Loucy (cell line): ENCODE measurements at regions not wholly inside any gene's neighbourhood (a gene's known extent, or its start where the extent isn't known, plus 50 kb on each side); places are given as distances from the start of the nearest gene placed in this dataset.

Source experiments
- H2AFZ ChIP-seq: fragments of 200-600 bp; sonication (generic); 2 replicates; pipeline ENCODE4 v1.6.0; 2016; ENCODE audit warnings: antibody characterized with exemption, mild to moderate bottlenecking, low read length, moderate library complexity
- H3F3A ChIP-seq: fragments of 200-600 bp; 2 replicates; pipeline ENCODE4 v1.6.0; 2016; ENCODE audit warnings: antibody characterized with exemption, low read depth, mild to moderate bottlenecking
- H3K27me3 ChIP-seq: fragments of 200-600 bp; sonication (generic); 2 replicates; pipeline ENCODE4 v1.6.1; 2014; ENCODE audit warnings: low read length, mild to moderate bottlenecking; ENCODE audit not compliant: insufficient read depth, poor library complexity, severe bottlenecking
- H3K36me3 ChIP-seq: fragments of 200-600 bp; sonication (generic); 2 replicates; pipeline ENCODE4 v1.6.1; 2016; ENCODE audit warnings: low read length; ENCODE audit not compliant: insufficient read depth
- H3K4me1 ChIP-seq: fragments of 200-600 bp; sonication (generic); 2 replicates; pipeline ENCODE4 v1.5.1; 2014; ENCODE audit warnings: low read length, mild to moderate bottlenecking; ENCODE audit not compliant: insufficient read depth, poor library complexity, severe bottlenecking
- H3K4me2 ChIP-seq: fragments of 200-600 bp; sonication (generic); 2 replicates; pipeline ENCODE4 v1.6.0; 2014; ENCODE audit warnings: antibody characterized with exemption, low read length, low read depth, mild to moderate bottlenecking; ENCODE audit not compliant: poor library complexity, severe bottlenecking
- H3K4me3 ChIP-seq: fragments of 200-600 bp; sonication (generic); 2 replicates; pipeline ENCODE4 v1.5.1; 2014; ENCODE audit warnings: low read length, mild to moderate bottlenecking, mixed read lengths; ENCODE audit not compliant: poor library complexity, severe bottlenecking
- H3K79me2 ChIP-seq: fragments of 200-600 bp; sonication (generic); 2 replicates; pipeline ENCODE4 v1.6.1; 2014; ENCODE audit warnings: low read length; ENCODE audit not compliant: insufficient read depth
- H3K9ac ChIP-seq: fragments of 200-600 bp; sonication (generic); 2 replicates; pipeline ENCODE4 v1.6.0; 2014; ENCODE audit warnings: mild to moderate bottlenecking, low read depth, low read length, moderate library complexity; ENCODE audit not compliant: poor library complexity, severe bottlenecking
- H3K9me2 ChIP-seq: fragments of 200-600 bp; sonication (generic); replicated peaks from 2 replicates; pipeline ENCODE4 v1.6.1; 2016; ENCODE audit warnings: low read depth, low read length, mixed read lengths
- H3K9me3 ChIP-seq: fragments of 200-600 bp; sonication (generic); 2 replicates; pipeline ENCODE4 v1.6.1; 2014; ENCODE audit warnings: mild to moderate bottlenecking, antibody characterized with exemption, low read length, low read depth; ENCODE audit not compliant: insufficient read depth
- H4K20me1 ChIP-seq: fragments of 200-600 bp; sonication (generic); 2 replicates; pipeline ENCODE4 v1.6.0; 2014; ENCODE audit warnings: antibody characterized with exemption, low read length, mild to moderate bottlenecking; ENCODE audit not compliant: insufficient read depth, poor library complexity, severe bottlenecking
- EZH2phosphoT487 ChIP-seq: fragments of 200-600 bp; IDR thresholded peaks from 2 replicates; pipeline ENCODE4 v1.6.1; 2018; ENCODE audit warnings: antibody characterized with exemption, mild to moderate bottlenecking, moderate library complexity, borderline replicate concordance
- TF ChIP-seq, protein P1 (sequence below): fragments of 200-600 bp; sonication (generic); conservative IDR thresholded peaks from 2 replicates; pipeline ENCODE4 v1.5.1; 2014; ENCODE audit warnings: mild to moderate bottlenecking, antibody characterized with exemption, low read length

DNA sequence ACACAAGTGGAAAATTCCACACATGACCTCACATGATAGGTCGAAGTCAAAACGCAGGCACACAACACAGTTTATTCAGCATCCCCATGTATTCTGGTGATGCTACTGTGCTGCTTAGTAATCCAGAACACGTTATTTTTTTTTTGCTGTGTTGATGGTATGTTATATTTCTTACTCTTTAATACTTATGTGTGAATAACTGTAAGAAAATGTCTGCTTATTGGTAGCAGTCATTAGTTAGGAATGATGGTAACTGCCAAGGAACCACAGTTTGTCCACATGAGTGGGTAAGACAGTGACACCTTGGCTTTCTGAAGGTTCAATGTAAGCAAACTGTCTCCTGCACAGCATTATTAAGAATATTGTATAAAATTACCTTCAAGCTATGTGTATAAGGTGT is 107.7 kb upstream of the DAPK1 start:
- no peak overlapping the region for H3K4me3 ChIP-seq

DNA sequence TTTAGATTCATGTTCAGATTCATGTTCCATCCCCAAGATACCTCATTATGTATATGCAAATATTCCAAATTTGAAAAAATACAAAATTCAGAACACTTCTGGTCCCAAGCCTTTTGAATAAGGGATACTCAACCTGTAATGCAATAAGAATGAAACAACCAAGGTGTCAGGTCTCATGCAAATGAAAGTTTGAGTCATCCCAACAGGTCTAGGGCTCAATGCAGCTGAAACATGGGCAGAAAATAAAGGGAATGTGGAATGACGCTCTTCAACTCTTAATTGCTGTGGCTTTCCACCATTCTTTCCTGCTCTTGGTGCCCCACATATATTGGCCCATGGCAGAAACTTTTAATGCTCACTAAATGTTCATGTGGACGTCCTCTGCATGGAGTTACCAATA is 107.3 kb upstream of the DAPK1 start:
- no peaks in the 10 kb centered on the region for H3K36me3 ChIP-seq
- no peak overlapping the region for H3K4me2 ChIP-seq
- H3K9me3 ChIP-seq, result no peaks in the 10 kb centered on the region
- H3K27me3 ChIP-seq, result no peaks in the 10 kb centered on the region
- no peak overlapping the region for H3K9ac ChIP-seq
- no peaks in the 10 kb centered on the region for H3K4me1 ChIP-seq
- H3F3A ChIP-seq, result no peaks in the 10 kb centered on the region
- no peaks in the 10 kb centered on the region for H4K20me1 ChIP-seq
- TF ChIP-seq, protein P1, sequence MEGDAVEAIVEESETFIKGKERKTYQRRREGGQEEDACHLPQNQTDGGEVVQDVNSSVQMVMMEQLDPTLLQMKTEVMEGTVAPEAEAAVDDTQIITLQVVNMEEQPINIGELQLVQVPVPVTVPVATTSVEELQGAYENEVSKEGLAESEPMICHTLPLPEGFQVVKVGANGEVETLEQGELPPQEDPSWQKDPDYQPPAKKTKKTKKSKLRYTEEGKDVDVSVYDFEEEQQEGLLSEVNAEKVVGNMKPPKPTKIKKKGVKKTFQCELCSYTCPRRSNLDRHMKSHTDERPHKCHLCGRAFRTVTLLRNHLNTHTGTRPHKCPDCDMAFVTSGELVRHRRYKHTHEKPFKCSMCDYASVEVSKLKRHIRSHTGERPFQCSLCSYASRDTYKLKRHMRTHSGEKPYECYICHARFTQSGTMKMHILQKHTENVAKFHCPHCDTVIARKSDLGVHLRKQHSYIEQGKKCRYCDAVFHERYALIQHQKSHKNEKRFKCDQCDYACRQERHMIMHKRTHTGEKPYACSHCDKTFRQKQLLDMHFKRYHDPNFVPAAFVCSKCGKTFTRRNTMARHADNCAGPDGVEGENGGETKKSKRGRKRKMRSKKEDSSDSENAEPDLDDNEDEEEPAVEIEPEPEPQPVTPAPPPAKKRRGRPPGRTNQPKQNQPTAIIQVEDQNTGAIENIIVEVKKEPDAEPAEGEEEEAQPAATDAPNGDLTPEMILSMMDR, result no peak
- TF ChIP-seq EZH2phosphoT487, result no peak
- H2AFZ ChIP-seq, result no peak overlapping the region
- H3K79me2 ChIP-seq, result no peaks in the 10 kb centered on the region
- no peak overlapping the region for H3K4me3 ChIP-seq
- 0 out of 2 replicates have a peak, but pooled peaks cover 3% of the 10 kb centered on the region for H3K9me2 ChIP-seq

More for the DNA sequence above, 107.7 kb upstream of the DAPK1 start:
- TF ChIP-seq, protein P1, result no peak
- no peak for TF ChIP-seq EZH2phosphoT487
- Histone ChIP-seq H3K9me3 (no peaks in the 10 kb centered on the region), H3K4me2 (no peak overlapping the region), H3K9me2 (0 out of 2 replicates have a peak, but pooled peaks cover 3% of the 10 kb centered on the region), H3F3A (no peaks in the 10 kb centered on the region), H3K4me1 (no peaks in the 10 kb centered on the region), H3K9ac (no peak overlapping the region), H3K36me3 (no peaks in the 10 kb centered on the region), H4K20me1 (no peaks in the 10 kb centered on the region), H2AFZ (no peak overlapping the region), H3K79me2 (no peaks in the 10 kb centered on the region), H3K27me3 (no peaks in the 10 kb centered on the region)

DNA sequence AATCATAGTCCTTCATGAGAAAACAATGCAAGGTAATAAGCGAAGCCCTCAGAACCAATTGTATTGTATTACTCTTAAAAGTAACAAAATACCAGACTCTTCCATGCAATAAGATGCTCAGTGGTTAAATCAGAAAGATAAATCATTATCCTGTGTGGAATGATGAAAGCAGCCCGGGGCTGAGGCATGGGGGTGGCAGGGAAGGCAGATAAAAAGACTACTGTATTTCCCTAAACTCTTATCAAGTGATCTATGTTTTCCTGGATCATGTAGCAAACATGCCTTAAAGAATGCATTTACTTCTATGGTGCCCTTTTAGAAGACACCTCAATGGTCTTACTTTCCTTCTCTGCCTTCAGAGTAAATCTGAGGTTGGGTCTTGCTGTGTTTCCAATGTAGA is 105.6 kb upstream of the DAPK1 start:
- Histone ChIP-seq H3K27me3 (no peaks in the 10 kb centered on the region), H3K79me2 (no peaks in the 10 kb centered on the region), H3F3A (no peaks in the 10 kb centered on the region), H2AFZ (no peak overlapping the region), H3K4me2 (no peak overlapping the region), H3K4me1 (no peaks in the 10 kb centered on the region), H3K9ac (no peak overlapping the region), H4K20me1 (no peaks in the 10 kb centered on the region), H3K9me3 (no peaks in the 10 kb centered on the region), H3K36me3 (no peaks in the 10 kb centered on the region), H3K4me3 (no peak overlapping the region), H3K9me2 (0 out of 2 replicates have a peak, but pooled peaks cover 3% of the 10 kb centered on the region)
- TF ChIP-seq, protein P1, result no peak
- no peak for TF ChIP-seq EZH2phosphoT487
